ENCODE measurements at regions not wholly inside any gene's neighbourhood (a gene's known extent, or its start where the extent isn't known, plus 50 kb on each side); places are given as distances from the start of the nearest gene placed in this dataset.

GRCh38 chr3:42037318-42037945 is 53.7 kb upstream of the TRAK1 start:
- Histone ChIP-seq H3K9me3 (ENCODE audit: control insufficient read depth, low read length) (no peaks in the 10 kb centered on the region), H3K4me3 (ENCODE audit: low read length) (no peak overlapping the region), H3K9ac (ENCODE audit: extremely low read depth, low read length, poor library complexity, severe bottlenecking) (no peak overlapping the region), H3K36me3 (ENCODE audit: control insufficient read depth, insufficient read depth, low read length) (peaks cover 12% of the 10 kb centered on the region), H3K27ac (ENCODE audit: low read depth, low read length) (no peak overlapping the region), H3K4me1 (ENCODE audit: control insufficient read depth, insufficient read depth, low read length) (peaks cover 19% of the 10 kb centered on the region), H3K27me3 (ENCODE audit: control insufficient read depth, insufficient read depth, low read length, poor library complexity, severe bottlenecking) (no peaks in the 10 kb centered on the region)
- Mint-ChIP-seq H3K27ac (no peak overlapping the region), H3K27me3 (ENCODE audit: insufficient read depth) (no peaks in the 10 kb centered on the region), H3K36me3 (ENCODE audit: low read depth) (peaks cover 9% of the 10 kb centered on the region), H3K4me1 (peaks cover 23% of the 10 kb centered on the region), H3K4me3 (no peak overlapping the region), H3K9me3 (no peaks in the 10 kb centered on the region)
- no peak for DNase-seq
- WGBS, 2 experiments (ENCODE audit: insufficient coverage in 1 of 2, insufficient read length in 1 of 2): 94 to 96% methylated on average over 3 to 4 of the region's 4 CpGs
- no peak for TF ChIP-seq CTCF (conservative IDR thresholded peaks at IDR 0.05)

DNA sequence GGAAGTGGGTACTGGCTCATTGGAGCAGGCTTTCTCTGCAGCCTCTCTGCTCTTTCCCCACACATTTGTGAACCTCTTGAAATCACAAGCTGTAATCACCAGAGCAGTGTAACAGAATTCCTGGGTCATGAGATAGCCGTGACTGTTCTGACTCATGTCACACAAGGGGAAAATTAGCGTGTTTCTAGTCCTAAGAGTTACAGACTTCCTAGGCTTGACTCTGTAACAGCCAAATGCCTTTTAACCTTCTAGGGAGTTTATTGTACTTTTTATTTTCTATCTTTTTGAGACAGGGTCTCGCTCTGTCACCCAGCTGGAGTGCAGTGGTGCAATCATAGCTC is 54.7 kb upstream of the TRAK1 start:
- no peaks in the 10 kb centered on the region for H3K9me3 Mint-ChIP-seq
- peak overlapping the region; percentile 71 for H3K27ac Mint-ChIP-seq
- no peak for DNase-seq
- H3K4me3 Mint-ChIP-seq: no peak overlapping the region
- H3K4me1 ChIP-seq (ENCODE audit: control insufficient read depth, insufficient read depth, low read length): peaks cover 25% of the 10 kb centered on the region
- H3K27ac ChIP-seq (ENCODE audit: low read depth, low read length): peak overlapping the region; percentile 2
- H3K27me3 ChIP-seq (ENCODE audit: control insufficient read depth, insufficient read depth, low read length, poor library complexity, severe bottlenecking): no peaks in the 10 kb centered on the region
- no peak overlapping the region for H3K4me3 ChIP-seq (ENCODE audit: low read length)
- H3K36me3 Mint-ChIP-seq (ENCODE audit: low read depth): peaks cover 9% of the 10 kb centered on the region
- no peak overlapping the region for H3K9ac ChIP-seq (ENCODE audit: extremely low read depth, low read length, poor library complexity, severe bottlenecking)
- H3K4me1 Mint-ChIP-seq: peaks cover 33% of the 10 kb centered on the region
- no peaks in the 10 kb centered on the region for H3K27me3 Mint-ChIP-seq (ENCODE audit: insufficient read depth)
- H3K9me3 ChIP-seq (ENCODE audit: control insufficient read depth, low read length): no peaks in the 10 kb centered on the region
- peaks cover 12% of the 10 kb centered on the region for H3K36me3 ChIP-seq (ENCODE audit: control insufficient read depth, insufficient read depth, low read length)
- WGBS, 2 experiments (ENCODE audit: insufficient coverage in 1 of 2, insufficient read length in 1 of 2): 77 to 92% methylated on average over 3 of the region's 3 CpGs
- TF ChIP-seq CTCF (conservative IDR thresholded peaks at IDR 0.05): no peak

DNA sequence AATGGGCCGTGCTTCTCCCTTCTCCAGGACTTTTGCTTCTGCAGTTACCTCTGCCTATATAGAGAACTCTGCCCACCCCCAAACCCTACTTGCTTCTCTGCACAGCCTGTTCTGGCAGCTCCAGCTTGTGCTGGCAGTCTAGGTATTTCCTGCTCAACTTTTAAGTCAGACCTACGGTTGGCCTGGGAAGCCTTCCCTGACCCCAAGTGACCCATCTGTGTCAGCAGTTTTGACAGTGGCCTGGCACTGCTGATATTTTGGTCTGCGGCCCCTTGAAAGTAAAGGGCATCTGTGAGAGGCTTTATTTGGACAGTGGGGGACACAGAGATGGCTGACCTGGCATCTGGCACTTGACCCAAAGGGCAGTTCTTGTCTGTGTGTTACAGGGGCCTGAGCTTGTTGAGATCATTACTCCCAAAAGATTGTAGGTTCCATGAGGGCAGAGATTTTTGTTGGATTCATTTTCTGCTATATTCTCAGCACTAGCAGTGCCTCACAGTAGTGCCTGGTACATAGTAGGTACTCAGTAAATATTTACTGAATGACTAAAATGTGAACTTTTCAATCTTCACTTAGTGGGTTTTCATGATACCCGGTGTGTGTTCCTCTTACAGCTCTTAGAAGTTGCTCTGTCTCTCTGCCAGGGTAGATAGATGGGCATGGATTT is 55.2 kb upstream of the TRAK1 start:
- Histone ChIP-seq H3K4me1 (ENCODE audit: control insufficient read depth, insufficient read depth, low read length) (peaks cover 27% of the 10 kb centered on the region), H3K27me3 (ENCODE audit: control insufficient read depth, insufficient read depth, low read length, poor library complexity, severe bottlenecking) (no peaks in the 10 kb centered on the region), H3K27ac (ENCODE audit: low read depth, low read length) (peak overlapping the region; percentile 19), H3K9me3 (ENCODE audit: control insufficient read depth, low read length) (no peaks in the 10 kb centered on the region), H3K36me3 (ENCODE audit: control insufficient read depth, insufficient read depth, low read length) (peaks cover 12% of the 10 kb centered on the region), H3K4me3 (ENCODE audit: low read length) (no peak overlapping the region), H3K9ac (ENCODE audit: extremely low read depth, low read length, poor library complexity, severe bottlenecking) (no peak overlapping the region)
- Mint-ChIP-seq H3K27ac (peak overlapping the region; percentile 71), H3K4me3 (no peak overlapping the region), H3K4me1 (peaks cover 34% of the 10 kb centered on the region), H3K9me3 (no peaks in the 10 kb centered on the region), H3K36me3 (ENCODE audit: low read depth) (peaks cover 9% of the 10 kb centered on the region), H3K27me3 (ENCODE audit: insufficient read depth) (no peaks in the 10 kb centered on the region)
- 88 to 95% methylated on average over 3 to 4 of the region's 4 CpGs for WGBS, 2 experiments (ENCODE audit: insufficient coverage in 1 of 2, insufficient read length in 1 of 2)
- DNase-seq: no peak
- TF ChIP-seq CTCF (conservative IDR thresholded peaks at IDR 0.05): no peak

Data from endodermal cell (in vitro differentiated cells).